ENCODE measurements at regions not wholly inside any gene's neighbourhood (a gene's known extent, or its start where the extent isn't known, plus 50 kb on each side); places are given as distances from the start of the nearest gene placed in this dataset.
"Not testable (repeated sequence)": the region's sequence is repeated elsewhere in the genome, so short reads cannot be mapped to it uniquely, and the experiment has no call there.

- no peak overlapping the region for H3K27ac ChIP-seq
- no peak overlapping the region for H3K9ac ChIP-seq
- peaks cover 0 to 7% (median 4%) of the 10 kb centered on the region in 10 experiments; a peak in 8 of 20 replicates for H3K4me1 ChIP-seq
- no peaks in the 10 kb centered on the region for H3K9me3 ChIP-seq (replicated peaks in 1 of 11)
- no peak overlapping the region for H3K4me2 ChIP-seq
- H3K27me3 ChIP-seq = no peaks in the 10 kb centered on the region
- H3K4me3 ChIP-seq = no peak overlapping the region
- H3K36me3 ChIP-seq = no peaks in the 10 kb centered on the region
- H4K20me1 ChIP-seq = no peaks in the 10 kb centered on the region
- TF ChIP-seq Cebpa-rat (IDR thresholded peaks at IDR 0.05) = no peak
Measured at GRCh38 chr4:187088070-187088799, 364.6 kb upstream of the FAT1 start.

GRCh38 chr4:187090401-187090800 is 366.7 kb upstream of the FAT1 start:
- Histone ChIP-seq H3K4me3 (no peak overlapping the region), H3K9ac (no peak overlapping the region), H4K20me1 (no peaks in the 10 kb centered on the region), H3K36me3 (no peaks in the 10 kb centered on the region), H3K4me1 (no peaks in the 10 kb centered on the region), H3K27me3 (no peaks in the 10 kb centered on the region), H3K9me3 (replicated peaks in 1 of 11) (no peaks in the 10 kb centered on the region), H3K27ac (no peak overlapping the region), H3K4me2 (no peak overlapping the region)
- no peak for TF ChIP-seq Cebpa-rat (IDR thresholded peaks at IDR 0.05)

- not testable (repeated sequence) for H3K9ac ChIP-seq; H3K9me3 ChIP-seq (replicated peaks in 1 of 11); H3K27ac ChIP-seq; H3K4me3 ChIP-seq; H3K4me1 ChIP-seq; H3K4me2 ChIP-seq; H4K20me1 ChIP-seq; H3K27me3 ChIP-seq; H3K36me3 ChIP-seq
Measured at GRCh38 chr4:187090832-187091231, 367.2 kb upstream of the FAT1 start.

GRCh38 chr4:187094144-187094543 is 370.5 kb upstream of the FAT1 start:
- H3K27me3 ChIP-seq = no peaks in the 10 kb centered on the region
- H3K27ac ChIP-seq = no peak overlapping the region
- H4K20me1 ChIP-seq = no peaks in the 10 kb centered on the region
- H3K9ac ChIP-seq = no peak overlapping the region
- no peak overlapping the region for H3K4me2 ChIP-seq
- no peak for TF ChIP-seq Cebpa-rat (IDR thresholded peaks at IDR 0.05)
- peaks cover 12 to 24% (median 16%) of the 10 kb centered on the region in 11 experiments; a peak in 20 of 22 replicates for H3K9me3 ChIP-seq (replicated peaks in 1 of 11)
- no peaks in the 10 kb centered on the region for H3K4me1 ChIP-seq
- no peaks in the 10 kb centered on the region for H3K36me3 ChIP-seq
- no peak overlapping the region for H3K4me3 ChIP-seq

- Histone ChIP-seq H4K20me1 (no peaks in the 10 kb centered on the region), H3K27me3 (no peaks in the 10 kb centered on the region), H3K36me3 (no peaks in the 10 kb centered on the region), H3K4me1 (peaks cover 0 to 16% (median 6%) of the 10 kb centered on the region in 10 experiments; a peak in 9 of 20 replicates), H3K9ac (no peak overlapping the region), H3K27ac (no peak overlapping the region), H3K4me2 (no peak overlapping the region), H3K9me3 (replicated peaks in 1 of 11) (peaks cover 15 to 28% (median 17%) of the 10 kb centered on the region in 11 experiments; a peak in 20 of 22 replicates), H3K4me3 (no peak overlapping the region)
- TF ChIP-seq Cebpa-rat (IDR thresholded peaks at IDR 0.05) = no peak
Measured at GRCh38 chr4:187098429-187098828, 374.8 kb upstream of the FAT1 start.

GRCh38 chr4:187103351-187103750 is 379.7 kb upstream of the FAT1 start:
- H3K27me3 ChIP-seq = no peaks in the 10 kb centered on the region

GRCh38 chr4:187108845-187109244 is 385.2 kb upstream of the FAT1 start:
- Histone ChIP-seq H3K4me3 (no peak overlapping the region), H4K20me1 (no peaks in the 10 kb centered on the region), H3K27me3 (no peaks in the 10 kb centered on the region), H3K9ac (no peak overlapping the region), H3K27ac (no peak overlapping the region), H3K36me3 (no peaks in the 10 kb centered on the region), H3K4me1 (no peaks in the 10 kb centered on the region; a peak in 1 of 20 replicates), H3K9me3 (replicated peaks in 1 of 11) (peaks cover 0 to 5% (median 0%) of the 10 kb centered on the region in 11 experiments; a peak in 1 of 22 replicates), H3K4me2 (no peak overlapping the region)
- no peak for TF ChIP-seq Cebpa-rat (IDR thresholded peaks at IDR 0.05)

More at GRCh38 chr4:187103351-187103750, 379.7 kb upstream of the FAT1 start:
- H4K20me1 ChIP-seq = no peaks in the 10 kb centered on the region
- H3K4me3 ChIP-seq = no peak overlapping the region
- peak overlapping the region in 6 of 11 experiments; percentile 20 to 58 (median 48); a peak in 11 of 22 replicates for H3K4me2 ChIP-seq
- H3K4me1 ChIP-seq = peaks cover 0 to 18% (median 8%) of the 10 kb centered on the region in 10 experiments; a peak in 9 of 20 replicates
- TF ChIP-seq Cebpa-rat (IDR thresholded peaks at IDR 0.05) = no peak
- peaks cover 2 to 12% (median 9%) of the 10 kb centered on the region in 11 experiments; a peak in 17 of 22 replicates for H3K9me3 ChIP-seq (replicated peaks in 1 of 11)
- no peaks in the 10 kb centered on the region for H3K36me3 ChIP-seq
- H3K9ac ChIP-seq = no peak overlapping the region
- H3K27ac ChIP-seq = no peak overlapping the region

- no peak overlapping the region for H3K27ac ChIP-seq
- H4K20me1 ChIP-seq = no peaks in the 10 kb centered on the region
- peaks cover 0 to 5% (median 0%) of the 10 kb centered on the region in 11 experiments; a peak in 1 of 22 replicates for H3K9me3 ChIP-seq (replicated peaks in 1 of 11)
- H3K27me3 ChIP-seq = no peaks in the 10 kb centered on the region
- no peak for TF ChIP-seq Cebpa-rat (IDR thresholded peaks at IDR 0.05)
- no peak overlapping the region for H3K9ac ChIP-seq
- no peak overlapping the region for H3K4me2 ChIP-seq
- H3K36me3 ChIP-seq = no peaks in the 10 kb centered on the region
- no peak overlapping the region for H3K4me3 ChIP-seq
- no peaks in the 10 kb centered on the region for H3K4me1 ChIP-seq
Measured at GRCh38 chr4:187109636-187110035, 386.0 kb upstream of the FAT1 start.

GRCh38 chr4:187118166-187118565 is 394.5 kb upstream of the FAT1 start:
- no peak overlapping the region for H3K4me2 ChIP-seq
- no peaks in the 10 kb centered on the region for H4K20me1 ChIP-seq
- H3K27me3 ChIP-seq = no peaks in the 10 kb centered on the region
- H3K9me3 ChIP-seq (replicated peaks in 1 of 11) = no peaks in the 10 kb centered on the region
- H3K4me1 ChIP-seq = no peaks in the 10 kb centered on the region
- H3K36me3 ChIP-seq = no peaks in the 10 kb centered on the region
- no peak for TF ChIP-seq Cebpa-rat (IDR thresholded peaks at IDR 0.05)
- H3K4me3 ChIP-seq = no peak overlapping the region
- H3K27ac ChIP-seq = no peak overlapping the region
- H3K9ac ChIP-seq = no peak overlapping the region

- no peak overlapping the region for H3K27ac ChIP-seq
- H3K27me3 ChIP-seq = no peaks in the 10 kb centered on the region
- no peaks in the 10 kb centered on the region for H3K36me3 ChIP-seq
- no peaks in the 10 kb centered on the region for H4K20me1 ChIP-seq
- H3K4me2 ChIP-seq = no peak overlapping the region
- H3K9me3 ChIP-seq (replicated peaks in 1 of 11) = no peaks in the 10 kb centered on the region
- no peak overlapping the region for H3K4me3 ChIP-seq
- H3K9ac ChIP-seq = no peak overlapping the region
- H3K4me1 ChIP-seq = no peaks in the 10 kb centered on the region
- no peak for TF ChIP-seq Cebpa-rat (IDR thresholded peaks at IDR 0.05)
Measured at GRCh38 chr4:187118602-187119120, 395.0 kb upstream of the FAT1 start.

All from BLaER1 treated with 17β-estradiol and CSF1 and Interleukin-3, amounts not matched to agents 10 nM and 100 nM (cell line).